ENCODE measurements at regions not wholly inside any gene's neighbourhood (a gene's known extent, or its start where the extent isn't known, plus 50 kb on each side); places are given as distances from the start of the nearest gene placed in this dataset.

DNA sequence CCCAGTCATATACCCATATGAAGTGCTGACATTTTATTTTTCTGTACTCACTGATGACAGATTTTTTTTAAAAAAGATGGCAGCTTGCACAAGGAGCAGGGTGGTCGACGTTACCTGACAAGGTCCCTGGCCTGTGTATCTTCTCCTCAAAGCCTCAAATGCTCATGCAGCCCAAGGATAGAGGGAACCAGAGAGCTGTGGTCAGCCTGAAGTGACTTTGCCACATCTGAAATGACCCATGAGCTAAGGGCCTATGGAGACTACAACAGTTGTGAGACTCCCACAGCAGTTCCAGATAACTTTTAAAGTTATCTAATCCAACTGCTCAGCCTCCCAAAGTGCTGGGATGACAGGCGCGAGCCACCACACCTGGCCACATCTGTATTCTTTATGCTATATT lies 131.1 kb downstream of the GLUL start:
- Mint-ChIP-seq H3K27ac (ENCODE audit: unreplicated experiment) (no peak overlapping the region), H3K4me3 (ENCODE audit: unreplicated experiment) (no peak overlapping the region), H3K9me3 (ENCODE audit: low read depth) (no peaks in the 10 kb centered on the region), H3K4me1 (ENCODE audit: low read depth) (peaks cover 11% of the 10 kb centered on the region), H3K27me3 (ENCODE audit: low read depth) (no peaks in the 10 kb centered on the region), H3K36me3 (ENCODE audit: low read depth) (no peaks in the 10 kb centered on the region)
- TF ChIP-seq, protein P1, sequence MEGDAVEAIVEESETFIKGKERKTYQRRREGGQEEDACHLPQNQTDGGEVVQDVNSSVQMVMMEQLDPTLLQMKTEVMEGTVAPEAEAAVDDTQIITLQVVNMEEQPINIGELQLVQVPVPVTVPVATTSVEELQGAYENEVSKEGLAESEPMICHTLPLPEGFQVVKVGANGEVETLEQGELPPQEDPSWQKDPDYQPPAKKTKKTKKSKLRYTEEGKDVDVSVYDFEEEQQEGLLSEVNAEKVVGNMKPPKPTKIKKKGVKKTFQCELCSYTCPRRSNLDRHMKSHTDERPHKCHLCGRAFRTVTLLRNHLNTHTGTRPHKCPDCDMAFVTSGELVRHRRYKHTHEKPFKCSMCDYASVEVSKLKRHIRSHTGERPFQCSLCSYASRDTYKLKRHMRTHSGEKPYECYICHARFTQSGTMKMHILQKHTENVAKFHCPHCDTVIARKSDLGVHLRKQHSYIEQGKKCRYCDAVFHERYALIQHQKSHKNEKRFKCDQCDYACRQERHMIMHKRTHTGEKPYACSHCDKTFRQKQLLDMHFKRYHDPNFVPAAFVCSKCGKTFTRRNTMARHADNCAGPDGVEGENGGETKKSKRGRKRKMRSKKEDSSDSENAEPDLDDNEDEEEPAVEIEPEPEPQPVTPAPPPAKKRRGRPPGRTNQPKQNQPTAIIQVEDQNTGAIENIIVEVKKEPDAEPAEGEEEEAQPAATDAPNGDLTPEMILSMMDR (IDR thresholded peaks at IDR 0.05): no peak
- DNase-seq (ENCODE audit: low spot score): no peak

DNA sequence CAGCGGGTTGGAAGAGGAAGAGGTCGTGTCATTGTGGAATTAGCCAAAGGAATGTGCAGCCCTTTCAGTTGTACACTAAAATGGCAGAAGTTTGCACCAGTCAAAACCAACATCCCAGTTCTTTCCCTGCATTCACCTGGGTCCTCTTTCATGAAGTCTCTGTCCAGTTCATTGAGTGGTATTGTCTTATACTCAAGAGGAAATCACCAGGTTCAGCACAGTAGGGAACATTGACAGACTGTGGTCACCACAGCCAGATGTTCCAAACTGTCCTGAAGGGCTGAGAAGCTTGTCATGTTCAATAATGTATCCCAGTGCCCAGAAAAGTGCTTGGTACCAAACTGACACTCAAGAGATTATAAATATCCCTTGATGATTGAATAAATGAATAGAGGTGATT lies 131.6 kb downstream of the GLUL start:
- Mint-ChIP-seq H3K9me3 (ENCODE audit: low read depth) (no peaks in the 10 kb centered on the region), H3K27me3 (ENCODE audit: low read depth) (no peaks in the 10 kb centered on the region), H3K27ac (ENCODE audit: unreplicated experiment) (no peak overlapping the region), H3K36me3 (ENCODE audit: low read depth) (no peaks in the 10 kb centered on the region), H3K4me1 (ENCODE audit: low read depth) (peaks cover 11% of the 10 kb centered on the region), H3K4me3 (ENCODE audit: unreplicated experiment) (no peak overlapping the region)
- TF ChIP-seq, protein P1 (IDR thresholded peaks at IDR 0.05): no peak
- DNase-seq (ENCODE audit: low spot score): no peak

DNA sequence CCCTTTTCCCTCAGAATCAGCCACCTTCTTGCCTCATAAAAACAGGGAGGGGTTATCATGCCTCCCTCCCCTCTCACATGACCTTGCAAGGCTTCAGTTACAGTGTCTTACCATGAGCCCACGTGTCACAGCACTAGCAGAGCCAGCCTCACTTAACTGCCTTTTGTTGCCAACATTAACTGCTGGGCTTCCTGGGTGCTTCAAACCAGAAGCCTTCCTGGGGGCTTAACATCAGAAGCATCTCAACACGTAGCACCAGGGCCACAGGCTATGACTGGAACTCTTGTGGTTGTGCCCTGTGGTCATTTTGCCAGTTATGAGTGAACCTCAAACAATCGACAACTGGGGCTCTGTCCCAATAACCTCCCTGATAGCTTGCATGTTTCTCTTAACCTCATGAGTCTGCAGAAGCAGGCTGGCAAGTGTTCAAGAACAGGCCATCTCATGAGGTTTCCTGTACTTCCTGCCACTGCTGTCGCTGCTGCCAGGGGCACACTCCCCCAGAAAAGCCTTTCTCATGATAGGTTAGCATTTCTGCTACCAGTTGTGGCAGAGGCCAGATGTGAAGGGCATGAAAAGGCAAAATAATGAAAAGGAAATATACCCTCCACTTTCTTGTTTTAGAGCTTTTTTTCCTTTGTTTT lies 132.2 kb downstream of the GLUL start:
- Mint-ChIP-seq H3K36me3 (ENCODE audit: low read depth) (no peaks in the 10 kb centered on the region), H3K4me3 (ENCODE audit: unreplicated experiment) (no peak overlapping the region), H3K27ac (ENCODE audit: unreplicated experiment) (no peak overlapping the region), H3K27me3 (ENCODE audit: low read depth) (no peaks in the 10 kb centered on the region), H3K9me3 (ENCODE audit: low read depth) (no peaks in the 10 kb centered on the region), H3K4me1 (ENCODE audit: low read depth) (peaks cover 11% of the 10 kb centered on the region)
- TF ChIP-seq, protein P1 (IDR thresholded peaks at IDR 0.05): no peak
- DNase-seq (ENCODE audit: low spot score): no peak

DNA sequence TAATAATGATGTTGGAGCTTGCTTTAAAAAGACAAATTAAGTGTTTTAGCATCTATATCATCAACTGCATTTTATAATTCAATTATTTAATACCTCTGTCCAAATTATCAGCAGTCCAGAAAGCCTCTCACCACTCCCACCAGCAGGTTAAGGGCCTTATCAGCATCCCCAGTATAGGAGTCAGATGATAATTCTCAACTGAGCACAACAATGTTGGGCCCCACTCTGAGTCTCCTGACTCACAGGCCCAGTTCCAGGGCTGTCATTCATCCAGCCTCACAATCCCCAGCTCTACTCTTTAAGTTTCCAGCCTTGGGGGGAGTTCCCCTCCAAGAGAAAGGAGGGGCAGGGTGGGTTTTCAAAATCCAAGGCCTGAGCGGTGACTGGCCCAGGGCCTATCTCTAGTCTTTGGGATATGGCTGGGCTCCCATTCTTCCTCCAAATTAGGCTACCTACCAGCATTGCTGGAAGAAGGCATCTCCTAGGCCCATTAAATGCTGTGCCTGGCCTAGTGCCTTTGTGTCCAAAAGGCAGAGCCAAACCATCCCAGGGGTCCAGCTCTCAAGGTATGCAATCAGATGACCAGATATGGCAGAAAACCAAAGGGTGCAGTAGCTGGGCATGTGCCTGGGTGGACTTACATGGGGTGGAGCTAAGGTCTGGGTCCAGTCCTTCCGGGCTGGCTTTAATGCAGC lies 134.1 kb downstream of the GLUL start:
- H3K4me1 Mint-ChIP-seq (ENCODE audit: low read depth): peaks cover 11% of the 10 kb centered on the region
- H3K9me3 Mint-ChIP-seq (ENCODE audit: low read depth): no peaks in the 10 kb centered on the region
- no peak overlapping the region for H3K27ac Mint-ChIP-seq (ENCODE audit: unreplicated experiment)
- no peaks in the 10 kb centered on the region for H3K36me3 Mint-ChIP-seq (ENCODE audit: low read depth)
- H3K27me3 Mint-ChIP-seq (ENCODE audit: low read depth): peaks cover 1% of the 10 kb centered on the region
- H3K4me3 Mint-ChIP-seq (ENCODE audit: unreplicated experiment): no peak overlapping the region
- TF ChIP-seq, protein P1 (IDR thresholded peaks at IDR 0.05): no peak
- no peak for DNase-seq (ENCODE audit: low spot score)

DNA sequence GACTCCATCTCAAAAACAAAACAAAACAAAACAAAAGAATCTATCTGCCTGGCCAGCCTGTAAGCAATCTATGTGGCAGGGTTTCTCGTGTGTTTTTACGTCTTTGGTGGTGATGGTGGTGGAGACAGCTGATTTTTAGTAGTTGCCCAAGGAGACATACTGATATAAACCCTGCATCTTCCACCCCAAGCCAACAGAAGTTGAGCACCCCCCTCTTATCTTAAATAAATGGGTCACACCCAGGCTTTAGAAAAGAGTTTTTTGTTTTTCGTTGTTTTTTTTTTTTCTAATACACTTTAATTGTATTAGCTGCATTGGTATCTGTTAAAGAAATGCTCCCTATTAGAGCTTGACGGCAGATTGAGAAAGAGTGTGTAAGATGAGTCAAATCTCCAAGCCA lies 134.7 kb downstream of the GLUL start:
- no peak overlapping the region for H3K4me3 Mint-ChIP-seq (ENCODE audit: unreplicated experiment)
- H3K4me1 Mint-ChIP-seq (ENCODE audit: low read depth): peaks cover 11% of the 10 kb centered on the region
- TF ChIP-seq, protein P1 (IDR thresholded peaks at IDR 0.05): no peak
- no peaks in the 10 kb centered on the region for H3K36me3 Mint-ChIP-seq (ENCODE audit: low read depth)
- no peak overlapping the region for H3K27ac Mint-ChIP-seq (ENCODE audit: unreplicated experiment)
- H3K9me3 Mint-ChIP-seq (ENCODE audit: low read depth): no peaks in the 10 kb centered on the region
- DNase-seq (ENCODE audit: low spot score): no peak
- H3K27me3 Mint-ChIP-seq (ENCODE audit: low read depth): peaks cover 1% of the 10 kb centered on the region
